HG03097 (cell line): ENCODE measurements at regions not wholly inside any gene's neighbourhood (a gene's known extent, or its start where the extent isn't known, plus 50 kb on each side); places are given as distances from the start of the nearest gene placed in this dataset.

Experiments
- ATAC-seq: cut with Tn5 transposase; IDR thresholded peaks from one replicate; pipeline ENCODE4 v1.9.1; 2021; ENCODE audit not compliant: unreplicated experiment, low FRiP score

GRCh38 chr3:124513610-124513997, 216.6 kb upstream of the UMPS start:
- ATAC-seq, result no peak

- no peak for ATAC-seq
These were observed 215.6 kb upstream of the UMPS start for GRCh38 chr3:124514683-124515082.

- no peak for ATAC-seq
These were observed 213.9 kb upstream of the UMPS start for GRCh38 chr3:124516333-124516732.

GRCh38 chr3:124517306-124517705, 212.9 kb upstream of the UMPS start:
- ATAC-seq, result no peak

- no peak for ATAC-seq
These were observed 211.9 kb upstream of the UMPS start for GRCh38 chr3:124518350-124518749.

GRCh38 chr3:124519591-124520194, 210.6 kb upstream of the UMPS start:
- ATAC-seq, result no peak

- ATAC-seq, result no peak
These were observed 209.3 kb upstream of the UMPS start for GRCh38 chr3:124520970-124521369.

GRCh38 chr3:124522082-124522625, 208.1 kb upstream of the UMPS start:
- no peak for ATAC-seq

GRCh38 chr3:124526601-124527000, 203.7 kb upstream of the UMPS start:
- no peak for ATAC-seq

GRCh38 chr3:124529826-124530571, 200.3 kb upstream of the UMPS start:
- ATAC-seq, result no peak

- no peak for ATAC-seq
These were observed 199.3 kb upstream of the UMPS start for GRCh38 chr3:124530916-124531315.

GRCh38 chr3:124532071-124532470, 198.2 kb upstream of the UMPS start:
- ATAC-seq, result no peak

- ATAC-seq, result no peak
These were observed 194.9 kb upstream of the UMPS start for GRCh38 chr3:124535306-124535705.

GRCh38 chr3:124540550-124541211, 189.6 kb upstream of the UMPS start:
- ATAC-seq, result no peak

- ATAC-seq, result no peak
These were observed 187.9 kb upstream of the UMPS start for GRCh38 chr3:124542214-124542869.

- no peak for ATAC-seq
These were observed 184.4 kb upstream of the UMPS start for GRCh38 chr3:124545891-124546290.

- ATAC-seq, result no peak
These were observed 178.0 kb upstream of the UMPS start for GRCh38 chr3:124552224-124552623.

GRCh38 chr3:124553178-124553577, 177.1 kb upstream of the UMPS start:
- no peak for ATAC-seq

GRCh38 chr3:124556636-124557035, 173.6 kb upstream of the UMPS start:
- no peak for ATAC-seq

- ATAC-seq, result no peak
These were observed 172.6 kb upstream of the UMPS start for GRCh38 chr3:124557433-124558232.
